ENCODE measurements at regions not wholly inside any gene's neighbourhood (a gene's known extent, or its start where the extent isn't known, plus 50 kb on each side); places are given as distances from the start of the nearest gene placed in this dataset.

DNA sequence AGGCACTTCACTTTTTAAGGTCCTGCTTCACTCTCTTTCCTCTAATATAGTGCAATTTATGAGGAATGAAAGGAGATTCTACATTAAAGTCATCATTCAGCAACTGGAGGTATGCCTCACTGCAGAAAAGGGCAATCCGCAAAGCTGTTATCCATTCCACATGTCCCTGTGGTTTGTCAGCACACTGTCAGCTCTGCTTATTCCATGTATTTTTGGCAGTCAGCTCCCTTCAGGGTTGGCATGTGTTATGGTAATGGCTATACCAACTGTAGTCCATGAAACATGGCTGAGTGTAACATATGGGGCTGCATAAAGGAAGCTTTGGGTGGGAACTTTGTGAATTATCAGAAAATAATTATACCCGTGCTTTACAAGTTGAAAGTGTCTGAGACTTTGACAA lies 154.1 kb downstream of the GALC start:
- H3K4me3 ChIP-seq: no peak overlapping the region
- 62 to 69% methylated on average over 2 of the region's 2 CpGs for WGBS, 2 donors
- no peak for DNase-seq
- no peak for ATAC-seq
- H3K4me1 ChIP-seq: no peaks in the 10 kb centered on the region
- TF ChIP-seq POLR2A (IDR thresholded peaks at IDR 0.05): no peak
- TF ChIP-seq, protein P1, sequence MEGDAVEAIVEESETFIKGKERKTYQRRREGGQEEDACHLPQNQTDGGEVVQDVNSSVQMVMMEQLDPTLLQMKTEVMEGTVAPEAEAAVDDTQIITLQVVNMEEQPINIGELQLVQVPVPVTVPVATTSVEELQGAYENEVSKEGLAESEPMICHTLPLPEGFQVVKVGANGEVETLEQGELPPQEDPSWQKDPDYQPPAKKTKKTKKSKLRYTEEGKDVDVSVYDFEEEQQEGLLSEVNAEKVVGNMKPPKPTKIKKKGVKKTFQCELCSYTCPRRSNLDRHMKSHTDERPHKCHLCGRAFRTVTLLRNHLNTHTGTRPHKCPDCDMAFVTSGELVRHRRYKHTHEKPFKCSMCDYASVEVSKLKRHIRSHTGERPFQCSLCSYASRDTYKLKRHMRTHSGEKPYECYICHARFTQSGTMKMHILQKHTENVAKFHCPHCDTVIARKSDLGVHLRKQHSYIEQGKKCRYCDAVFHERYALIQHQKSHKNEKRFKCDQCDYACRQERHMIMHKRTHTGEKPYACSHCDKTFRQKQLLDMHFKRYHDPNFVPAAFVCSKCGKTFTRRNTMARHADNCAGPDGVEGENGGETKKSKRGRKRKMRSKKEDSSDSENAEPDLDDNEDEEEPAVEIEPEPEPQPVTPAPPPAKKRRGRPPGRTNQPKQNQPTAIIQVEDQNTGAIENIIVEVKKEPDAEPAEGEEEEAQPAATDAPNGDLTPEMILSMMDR (IDR thresholded peaks at IDR 0.05): no peak
- H3K9me3 ChIP-seq: no peaks in the 10 kb centered on the region
- no peaks in the 10 kb centered on the region for H3K27me3 ChIP-seq
- H3K36me3 ChIP-seq (replicated peaks in 1 of 2; ENCODE audit: insufficient read depth in 1 of 2, low read depth in 2 of 2): no peaks in the 10 kb centered on the region
- intact Hi-C loops (cut with DNase I): no loop called here
- no peak overlapping the region for H3K27ac ChIP-seq

DNA sequence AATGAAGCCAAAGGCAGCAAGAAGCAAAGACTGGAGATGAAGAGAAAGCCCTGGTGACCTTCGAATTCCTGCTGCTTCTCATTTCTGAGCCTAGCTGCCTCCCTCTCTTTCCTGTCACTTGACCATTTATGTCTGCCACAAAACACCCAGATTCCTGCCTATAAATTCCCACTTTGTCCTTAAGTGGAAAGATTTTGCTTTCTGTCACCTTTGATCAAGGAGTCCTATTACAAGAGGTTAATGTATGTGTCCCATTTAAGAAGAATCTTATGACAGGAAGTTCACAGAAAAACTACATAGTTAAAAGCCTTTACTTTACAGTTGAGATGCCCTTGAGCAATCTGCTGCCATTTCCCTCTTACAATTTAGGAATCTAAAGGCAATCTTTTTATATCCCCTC lies 155.7 kb downstream of the GALC start:
- 58 to 61% methylated on average over 1 of the region's 1 CpG for WGBS, 2 donors
- Histone ChIP-seq H3K27ac (no peak overlapping the region), H3K4me3 (no peak overlapping the region), H3K27me3 (no peaks in the 10 kb centered on the region), H3K36me3 (replicated peaks in 1 of 2; ENCODE audit: insufficient read depth in 1 of 2, low read depth in 2 of 2) (no peaks in the 10 kb centered on the region), H3K4me1 (no peaks in the 10 kb centered on the region), H3K9me3 (no peaks in the 10 kb centered on the region)
- intact Hi-C loops (cut with DNase I): no loop called here
- ATAC-seq (no peak), DNase-seq (no peak)
- TF ChIP-seq POLR2A (IDR thresholded peaks at IDR 0.05): no peak
- TF ChIP-seq, protein P1 (IDR thresholded peaks at IDR 0.05): no peak

DNA sequence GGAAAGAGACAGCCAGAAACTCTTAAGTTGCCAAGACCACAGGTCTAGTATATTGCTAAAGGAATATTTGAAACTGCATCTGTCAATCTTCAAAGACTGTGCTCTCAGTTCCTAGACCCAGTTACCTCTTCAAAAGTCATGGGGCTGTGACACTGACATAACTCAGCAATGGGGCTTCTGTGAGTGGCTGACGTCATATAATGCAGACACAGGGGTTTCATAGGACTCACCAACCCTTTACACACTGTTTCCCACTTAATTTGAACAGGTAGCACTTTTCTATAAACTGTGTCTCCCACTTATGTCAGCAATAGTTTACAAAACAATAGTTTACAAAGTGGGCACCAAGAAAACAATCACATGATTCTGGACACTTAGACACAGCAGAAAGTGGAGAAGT lies 158.4 kb downstream of the GALC start:
- Histone ChIP-seq H3K9me3 (no peaks in the 10 kb centered on the region), H3K27ac (no peak overlapping the region), H3K27me3 (no peaks in the 10 kb centered on the region), H3K4me3 (no peak overlapping the region), H3K4me1 (no peaks in the 10 kb centered on the region), H3K36me3 (replicated peaks in 1 of 2; ENCODE audit: insufficient read depth in 1 of 2, low read depth in 2 of 2) (no peaks in the 10 kb centered on the region)
- 30% methylated on average over 1 of the region's 1 CpG for WGBS, 2 donors
- ATAC-seq (no peak), DNase-seq (no peak)
- TF ChIP-seq POLR2A (IDR thresholded peaks at IDR 0.05): no peak
- TF ChIP-seq, protein P1 (IDR thresholded peaks at IDR 0.05): no peak
- intact Hi-C loops (cut with DNase I): no loop called here

DNA sequence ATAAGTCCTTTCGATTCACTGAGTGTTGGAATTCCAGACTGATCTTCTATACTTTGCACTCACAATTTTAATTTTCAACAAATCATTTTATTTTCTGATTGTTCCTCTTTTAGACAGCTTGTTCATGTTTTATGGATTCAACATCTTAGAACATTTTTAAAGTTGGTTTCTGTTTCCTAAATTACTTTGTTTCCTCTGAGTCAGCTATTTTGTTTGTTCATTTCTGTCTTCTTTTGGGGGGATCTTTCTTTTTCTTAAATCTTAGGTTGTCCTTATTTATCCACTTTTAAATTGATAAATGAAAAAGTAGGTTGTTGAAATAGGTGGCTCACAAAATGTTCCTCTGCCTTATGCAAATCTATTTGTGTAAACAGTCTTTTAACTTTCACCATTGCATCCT lies 160.0 kb downstream of the GALC start:
- H3K27ac ChIP-seq: no peak overlapping the region
- WGBS, 2 donors: 38 to 46% methylated on average over 1 of the region's 1 CpG
- no peak for DNase-seq
- no peaks in the 10 kb centered on the region for H3K27me3 ChIP-seq
- no peak for ATAC-seq
- H3K36me3 ChIP-seq (replicated peaks in 1 of 2; ENCODE audit: insufficient read depth in 1 of 2, low read depth in 2 of 2): no peaks in the 10 kb centered on the region
- no peak overlapping the region for H3K4me3 ChIP-seq
- H3K4me1 ChIP-seq: no peaks in the 10 kb centered on the region
- intact Hi-C loops (cut with DNase I): no loop called here
- TF ChIP-seq, protein P1 (IDR thresholded peaks at IDR 0.05): no peak
- no peak for TF ChIP-seq POLR2A (IDR thresholded peaks at IDR 0.05)
- H3K9me3 ChIP-seq: no peaks in the 10 kb centered on the region

DNA sequence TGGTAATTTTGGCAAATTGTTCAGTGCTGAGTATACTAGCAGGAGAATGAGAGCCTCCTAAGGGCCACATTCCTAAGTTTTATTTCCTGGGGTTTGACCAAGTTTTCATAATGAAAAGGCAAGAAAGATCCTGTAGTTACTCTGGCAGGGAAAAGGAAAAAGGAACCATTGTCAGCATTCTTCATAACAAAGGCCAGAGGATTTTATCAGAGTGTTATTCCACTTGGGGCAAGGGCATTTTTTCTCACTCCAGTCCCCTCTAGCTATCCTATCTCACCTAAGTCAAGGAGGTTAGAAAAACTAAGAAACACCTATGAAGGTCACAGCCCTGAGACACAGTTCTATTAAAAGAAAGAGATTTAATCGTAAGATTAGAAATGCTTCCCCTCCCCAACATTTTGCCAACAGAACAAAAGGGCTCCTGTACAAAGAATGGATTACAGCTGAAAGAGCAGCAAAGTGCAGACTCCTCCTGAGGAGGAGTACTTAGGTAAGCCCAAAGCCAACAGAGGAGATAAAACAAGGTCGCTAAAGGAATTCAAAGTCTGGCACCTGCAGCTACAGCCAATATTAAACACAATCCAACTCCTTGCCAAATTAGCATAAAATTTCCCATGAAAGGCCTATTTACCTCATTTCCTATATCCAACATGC lies 162.4 kb downstream of the GALC start:
- ATAC-seq (no peak), DNase-seq (no peak)
- no peak for TF ChIP-seq POLR2A (IDR thresholded peaks at IDR 0.05)
- TF ChIP-seq, protein P1 (IDR thresholded peaks at IDR 0.05): no peak
- 28 to 36% methylated on average over 2 of the region's 2 CpGs for WGBS, 2 donors
- H3K27me3 ChIP-seq: no peaks in the 10 kb centered on the region
- H3K4me1 ChIP-seq: no peaks in the 10 kb centered on the region
- intact Hi-C loops (cut with DNase I): no loop called here
- no peaks in the 10 kb centered on the region for H3K9me3 ChIP-seq
- H3K27ac ChIP-seq: no peak overlapping the region
- H3K4me3 ChIP-seq: no peak overlapping the region
- H3K36me3 ChIP-seq (replicated peaks in 1 of 2; ENCODE audit: insufficient read depth in 1 of 2, low read depth in 2 of 2): no peaks in the 10 kb centered on the region

Measured in body of pancreas (tissue), 4 donors.